ENCODE measurements at regions not wholly inside any gene's neighbourhood (a gene's known extent, or its start where the extent isn't known, plus 50 kb on each side); places are given as distances from the start of the nearest gene placed in this dataset.

GRCh38 chr9:7932767-7933166 is 133.2 kb upstream of the DMAC1 start:
- DNase-seq = no peak
- Mint-ChIP-seq H3K4me3 (no peak overlapping the region), H3K27me3 (peaks cover 0 to 2% of the 10 kb centered on the region in 2 donors), H3K27ac (no peak overlapping the region), H3K4me1 (peaks cover 27 to 37% (median 28%) of the 10 kb centered on the region in 3 donors), H3K9me3 (no peaks in the 10 kb centered on the region), H3K36me3 (no peaks in the 10 kb centered on the region)
- Histone ChIP-seq H3K4me3 (ENCODE audit: low read length) (no peak overlapping the region), H3K9me3 (ENCODE audit: low read length) (no peaks in the 10 kb centered on the region), H3K27ac (ENCODE audit: low read depth, low read length) (no peak overlapping the region), H3K27me3 (ENCODE audit: insufficient read depth, low read length, poor library complexity, severe bottlenecking) (no peaks in the 10 kb centered on the region), H3K4me1 (ENCODE audit: insufficient read depth, low read length) (peaks cover 33% of the 10 kb centered on the region), H3K36me3 (ENCODE audit: insufficient read depth, low read length) (no peaks in the 10 kb centered on the region)
- ChIA-PET POLR2A (no interaction called here), CTCF (no interaction called here)

DNA sequence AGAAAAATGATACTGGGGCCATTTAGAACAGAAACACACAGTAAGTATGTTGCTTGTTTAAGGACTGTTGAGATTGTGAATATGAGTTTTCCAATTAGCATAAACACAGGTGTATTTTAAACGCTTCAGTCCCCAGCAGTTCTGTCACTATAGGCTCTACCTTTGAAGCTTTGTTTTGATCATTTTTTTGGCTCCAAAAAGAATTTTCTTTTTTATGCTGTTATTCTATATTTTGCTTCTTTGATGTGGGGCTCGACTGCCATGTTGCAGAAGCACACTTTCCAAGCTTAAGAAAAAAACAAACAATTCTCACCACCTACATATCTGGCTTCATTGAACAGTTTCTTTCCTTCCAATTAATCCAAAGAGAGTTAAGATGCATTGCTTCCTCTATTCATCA is 131.0 kb upstream of the DMAC1 start:
- Histone ChIP-seq H3K4me3 (ENCODE audit: low read length) (no peak overlapping the region), H3K27ac (ENCODE audit: low read depth, low read length) (no peak overlapping the region), H3K27me3 (ENCODE audit: insufficient read depth, low read length, poor library complexity, severe bottlenecking) (no peaks in the 10 kb centered on the region), H3K9me3 (ENCODE audit: low read length) (no peaks in the 10 kb centered on the region), H3K4me1 (ENCODE audit: insufficient read depth, low read length) (peaks cover 14% of the 10 kb centered on the region), H3K36me3 (ENCODE audit: insufficient read depth, low read length) (no peaks in the 10 kb centered on the region)
- ChIA-PET CTCF (no interaction called here), POLR2A (no interaction called here)
- no peak overlapping the region for H3K4me3 Mint-ChIP-seq
- no peak overlapping the region for H3K27ac Mint-ChIP-seq
- no peaks in the 10 kb centered on the region for H3K9me3 Mint-ChIP-seq
- DNase-seq = no peak
- peaks cover 0 to 2% of the 10 kb centered on the region in 2 donors for H3K27me3 Mint-ChIP-seq
- peaks cover 11 to 16% (median 14%) of the 10 kb centered on the region in 3 donors for H3K4me1 Mint-ChIP-seq
- no peaks in the 10 kb centered on the region for H3K36me3 Mint-ChIP-seq

DNA sequence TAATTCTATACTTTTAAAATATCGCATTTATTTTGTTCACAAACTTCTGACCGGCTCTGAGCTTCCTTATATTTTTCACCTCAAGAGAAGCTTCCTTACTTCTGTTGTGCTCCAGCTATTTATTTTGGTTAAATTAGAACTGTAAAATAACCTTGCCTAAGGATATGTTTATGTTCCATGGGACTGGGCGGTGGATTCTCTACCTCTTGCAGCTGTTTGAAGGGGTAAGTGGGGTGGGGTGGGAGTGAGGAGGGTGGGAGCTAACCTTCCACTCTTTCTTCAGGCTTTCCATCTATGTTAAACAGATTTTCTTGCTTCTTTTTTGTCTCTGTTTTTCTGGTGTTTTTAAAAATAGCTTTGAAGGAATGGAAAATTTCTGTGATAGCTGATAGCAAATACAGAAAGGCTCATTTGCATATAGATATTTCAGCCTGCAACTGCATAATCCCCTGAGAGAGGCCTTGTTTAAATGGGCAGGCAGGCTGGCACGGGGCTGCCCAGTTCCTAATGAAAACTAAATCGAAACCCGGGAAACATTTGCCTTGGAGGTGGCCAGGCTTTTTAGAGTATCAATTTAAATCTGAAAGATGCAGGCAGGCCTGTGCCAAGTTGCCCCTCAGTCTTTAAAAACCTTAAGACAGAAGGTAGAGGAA is 122.1 kb upstream of the DMAC1 start:
- POLR2A ChIA-PET = no interaction called here
- Mint-ChIP-seq H3K27me3 (no peaks in the 10 kb centered on the region), H3K4me3 (no peak overlapping the region), H3K36me3 (no peaks in the 10 kb centered on the region), H3K4me1 (no peaks in the 10 kb centered on the region), H3K27ac (no peak overlapping the region), H3K9me3 (no peaks in the 10 kb centered on the region)
- Histone ChIP-seq H3K27ac (ENCODE audit: low read depth, low read length) (no peak overlapping the region), H3K9me3 (ENCODE audit: low read length) (no peaks in the 10 kb centered on the region), H3K27me3 (ENCODE audit: insufficient read depth, low read length, poor library complexity, severe bottlenecking) (no peaks in the 10 kb centered on the region), H3K4me3 (ENCODE audit: low read length) (no peak overlapping the region), H3K36me3 (ENCODE audit: insufficient read depth, low read length) (no peaks in the 10 kb centered on the region), H3K4me1 (ENCODE audit: insufficient read depth, low read length) (no peaks in the 10 kb centered on the region)
- CTCF ChIA-PET = interaction anchor here (1.2 kb wide), 1 partner anchor 11 kb away, joined by 3 read pairs; no protein-coding TSS in a partner anchor
- DNase-seq = no peak

DNA sequence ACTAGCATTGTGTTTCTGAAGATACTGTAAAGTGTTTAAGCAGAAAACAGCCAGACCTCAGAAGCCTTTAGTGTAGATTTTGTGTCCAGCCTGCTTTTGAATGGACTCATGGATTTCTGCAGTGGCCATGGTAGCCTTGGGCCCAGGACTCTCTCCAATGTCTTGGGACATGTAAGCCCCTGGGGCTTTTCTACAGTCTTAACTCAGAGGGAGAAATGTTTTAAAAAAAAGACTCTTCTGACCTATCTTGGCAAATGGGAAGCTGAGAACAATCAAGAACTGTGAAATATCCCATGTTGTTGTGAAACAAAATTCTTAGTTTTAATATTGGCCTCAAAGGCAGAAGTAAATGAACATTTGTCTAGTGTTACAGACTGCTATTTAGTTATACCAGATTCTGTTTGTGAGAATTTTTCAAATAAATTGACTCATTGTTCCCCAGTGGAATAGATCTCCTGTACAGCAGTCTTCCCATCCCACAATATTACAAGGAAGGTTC is 112.5 kb upstream of the DMAC1 start:
- Histone ChIP-seq H3K27me3 (ENCODE audit: insufficient read depth, low read length, poor library complexity, severe bottlenecking) (no peaks in the 10 kb centered on the region), H3K4me3 (ENCODE audit: low read length) (no peak overlapping the region), H3K36me3 (ENCODE audit: insufficient read depth, low read length) (no peaks in the 10 kb centered on the region), H3K27ac (ENCODE audit: low read depth, low read length) (no peak overlapping the region), H3K4me1 (ENCODE audit: insufficient read depth, low read length) (no peaks in the 10 kb centered on the region), H3K9me3 (ENCODE audit: low read length) (no peaks in the 10 kb centered on the region)
- Mint-ChIP-seq H3K4me3 (no peak overlapping the region), H3K9me3 (no peaks in the 10 kb centered on the region), H3K36me3 (no peaks in the 10 kb centered on the region), H3K27ac (no peak overlapping the region), H3K27me3 (peaks cover 2 to 4% of the 10 kb centered on the region in 2 donors), H3K4me1 (peaks cover 0 to 2% (median 0%) of the 10 kb centered on the region in 3 donors)
- ChIA-PET POLR2A (no interaction called here), CTCF (no interaction called here)
- no peak for DNase-seq

- no peaks in the 10 kb centered on the region for H3K9me3 Mint-ChIP-seq
- H3K4me3 Mint-ChIP-seq = no peak overlapping the region
- ChIA-PET CTCF (interaction anchor here (0.8 kb wide), 1 partner anchor 11 kb away, joined by 3 read pairs; no protein-coding TSS in a partner anchor), POLR2A (no interaction called here)
- DNase-seq = no peak
- no peaks in the 10 kb centered on the region for H3K27me3 ChIP-seq (ENCODE audit: insufficient read depth, low read length, poor library complexity, severe bottlenecking)
- peaks cover 4% of the 10 kb centered on the region in 2 donors for H3K27me3 Mint-ChIP-seq
- H3K27ac ChIP-seq (ENCODE audit: low read depth, low read length) = no peak overlapping the region
- H3K4me1 Mint-ChIP-seq = peaks cover 0 to 2% (median 0%) of the 10 kb centered on the region in 3 donors
- no peaks in the 10 kb centered on the region for H3K36me3 ChIP-seq (ENCODE audit: insufficient read depth, low read length)
- H3K27ac Mint-ChIP-seq = peak overlapping the region in 1 of 8 donors; percentile 43
- H3K4me1 ChIP-seq (ENCODE audit: insufficient read depth, low read length) = no peaks in the 10 kb centered on the region
- no peaks in the 10 kb centered on the region for H3K9me3 ChIP-seq (ENCODE audit: low read length)
- no peak overlapping the region for H3K4me3 ChIP-seq (ENCODE audit: low read length)
- H3K36me3 Mint-ChIP-seq = no peaks in the 10 kb centered on the region
Measured at GRCh38 chr9:7910426-7911020, 110.9 kb upstream of the DMAC1 start.

DNA sequence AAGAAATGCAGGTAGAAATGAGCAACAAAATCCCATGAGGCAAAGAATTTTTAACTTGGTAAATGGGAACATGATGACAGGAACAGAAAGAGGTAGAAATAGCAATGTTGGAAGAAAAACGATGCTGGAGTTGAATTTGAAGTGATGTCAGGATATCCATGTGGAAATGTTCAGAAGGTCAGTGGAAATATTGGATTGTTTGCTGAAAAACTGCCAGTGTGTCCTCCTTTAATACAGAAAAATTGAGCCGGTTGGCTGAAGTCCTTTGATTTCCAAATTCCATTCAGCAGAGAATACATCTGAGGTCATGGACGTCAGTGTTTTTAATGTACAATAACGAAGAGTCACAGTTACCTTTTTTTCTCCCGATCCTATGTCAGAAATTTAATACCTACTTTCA is 110.0 kb upstream of the DMAC1 start:
- Mint-ChIP-seq H3K9me3 (no peaks in the 10 kb centered on the region), H3K4me3 (no peak overlapping the region), H3K4me1 (peaks cover 0 to 2% (median 0%) of the 10 kb centered on the region in 3 donors), H3K27me3 (peaks cover 2 to 4% of the 10 kb centered on the region in 2 donors), H3K27ac (no peak overlapping the region), H3K36me3 (no peaks in the 10 kb centered on the region)
- ChIA-PET POLR2A (no interaction called here), CTCF (no interaction called here)
- Histone ChIP-seq H3K27ac (ENCODE audit: low read depth, low read length) (no peak overlapping the region), H3K4me1 (ENCODE audit: insufficient read depth, low read length) (no peaks in the 10 kb centered on the region), H3K9me3 (ENCODE audit: low read length) (no peaks in the 10 kb centered on the region), H3K27me3 (ENCODE audit: insufficient read depth, low read length, poor library complexity, severe bottlenecking) (no peaks in the 10 kb centered on the region), H3K4me3 (ENCODE audit: low read length) (no peak overlapping the region), H3K36me3 (ENCODE audit: insufficient read depth, low read length) (no peaks in the 10 kb centered on the region)
- DNase-seq = no peak

GRCh38 chr9:7907551-7908337 is 108.2 kb upstream of the DMAC1 start:
- DNase-seq = no peak
- H3K27ac ChIP-seq (ENCODE audit: low read depth, low read length) = no peak overlapping the region
- Mint-ChIP-seq H3K27me3 (peaks cover 2 to 4% of the 10 kb centered on the region in 2 donors), H3K4me1 (peaks cover 0 to 2% (median 0%) of the 10 kb centered on the region in 3 donors), H3K9me3 (no peaks in the 10 kb centered on the region), H3K27ac (no peak overlapping the region), H3K36me3 (no peaks in the 10 kb centered on the region), H3K4me3 (no peak overlapping the region)
- H3K27me3 ChIP-seq (ENCODE audit: insufficient read depth, low read length, poor library complexity, severe bottlenecking) = no peaks in the 10 kb centered on the region
- ChIA-PET POLR2A (no interaction called here), CTCF (no interaction called here)
- H3K9me3 ChIP-seq (ENCODE audit: low read length) = no peaks in the 10 kb centered on the region
- no peaks in the 10 kb centered on the region for H3K4me1 ChIP-seq (ENCODE audit: insufficient read depth, low read length)
- H3K36me3 ChIP-seq (ENCODE audit: insufficient read depth, low read length) = no peaks in the 10 kb centered on the region
- no peak overlapping the region for H3K4me3 ChIP-seq (ENCODE audit: low read length)

All from CD8-positive, alpha-beta memory T cell (primary cell).